ENCODE measurements at regions not wholly inside any gene's neighbourhood (a gene's known extent, or its start where the extent isn't known, plus 50 kb on each side); places are given as distances from the start of the nearest gene placed in this dataset.

DNA sequence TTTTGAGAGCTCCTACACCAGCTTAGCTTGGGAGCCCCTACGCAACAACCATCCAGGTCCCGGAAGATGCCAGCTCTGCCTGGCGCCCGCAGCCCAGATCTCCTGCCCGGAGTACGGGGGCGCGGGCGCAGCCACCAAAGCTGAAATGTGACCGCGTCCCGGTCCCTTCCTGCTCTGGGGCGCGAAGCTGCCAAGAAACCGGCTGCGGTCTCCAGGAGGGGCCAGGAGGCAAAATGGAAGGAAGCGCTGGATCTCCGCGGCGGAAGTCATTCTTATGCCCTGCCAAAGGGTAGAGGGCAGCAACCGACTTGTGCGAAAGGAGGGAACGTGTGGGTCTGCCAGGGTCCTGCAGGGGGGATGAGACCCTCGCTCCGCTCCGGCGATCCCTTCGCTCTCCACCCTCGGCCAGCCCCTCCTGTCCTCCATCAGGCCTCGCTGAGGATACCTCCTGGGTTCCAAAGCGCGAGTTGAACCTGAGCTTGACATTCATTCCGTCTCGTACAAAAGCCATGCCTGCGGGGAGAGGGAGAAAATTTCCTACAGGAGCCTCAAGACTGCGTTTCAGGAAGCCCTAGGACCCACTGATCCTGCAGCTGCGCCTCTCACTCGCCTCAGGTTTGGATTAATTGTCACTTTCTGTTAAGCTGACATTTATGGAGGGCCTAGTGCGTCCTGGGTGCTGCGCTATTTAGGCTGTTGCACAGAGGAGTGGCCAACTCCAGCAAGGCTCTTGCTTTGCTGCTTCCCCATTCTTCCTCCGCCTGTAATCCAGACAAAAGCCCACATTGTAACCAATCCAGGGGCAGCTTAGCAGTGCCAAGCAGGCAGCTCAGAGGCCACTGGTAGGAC lies 98.3 kb upstream of the VGLL3 start:
- H3K4me3 ChIP-seq (ENCODE audit: control insufficient read depth, low read depth, low read length): peak overlapping the region; percentile 65
- TF ChIP-seq, protein P1, sequence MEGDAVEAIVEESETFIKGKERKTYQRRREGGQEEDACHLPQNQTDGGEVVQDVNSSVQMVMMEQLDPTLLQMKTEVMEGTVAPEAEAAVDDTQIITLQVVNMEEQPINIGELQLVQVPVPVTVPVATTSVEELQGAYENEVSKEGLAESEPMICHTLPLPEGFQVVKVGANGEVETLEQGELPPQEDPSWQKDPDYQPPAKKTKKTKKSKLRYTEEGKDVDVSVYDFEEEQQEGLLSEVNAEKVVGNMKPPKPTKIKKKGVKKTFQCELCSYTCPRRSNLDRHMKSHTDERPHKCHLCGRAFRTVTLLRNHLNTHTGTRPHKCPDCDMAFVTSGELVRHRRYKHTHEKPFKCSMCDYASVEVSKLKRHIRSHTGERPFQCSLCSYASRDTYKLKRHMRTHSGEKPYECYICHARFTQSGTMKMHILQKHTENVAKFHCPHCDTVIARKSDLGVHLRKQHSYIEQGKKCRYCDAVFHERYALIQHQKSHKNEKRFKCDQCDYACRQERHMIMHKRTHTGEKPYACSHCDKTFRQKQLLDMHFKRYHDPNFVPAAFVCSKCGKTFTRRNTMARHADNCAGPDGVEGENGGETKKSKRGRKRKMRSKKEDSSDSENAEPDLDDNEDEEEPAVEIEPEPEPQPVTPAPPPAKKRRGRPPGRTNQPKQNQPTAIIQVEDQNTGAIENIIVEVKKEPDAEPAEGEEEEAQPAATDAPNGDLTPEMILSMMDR (IDR thresholded peaks at IDR 0.05; ENCODE audit: control insufficient read depth, insufficient read depth, low read depth, low read length, missing control alignments): no peak
- DNase-seq (ENCODE audit: low read depth): peak; percentile 76

DNA sequence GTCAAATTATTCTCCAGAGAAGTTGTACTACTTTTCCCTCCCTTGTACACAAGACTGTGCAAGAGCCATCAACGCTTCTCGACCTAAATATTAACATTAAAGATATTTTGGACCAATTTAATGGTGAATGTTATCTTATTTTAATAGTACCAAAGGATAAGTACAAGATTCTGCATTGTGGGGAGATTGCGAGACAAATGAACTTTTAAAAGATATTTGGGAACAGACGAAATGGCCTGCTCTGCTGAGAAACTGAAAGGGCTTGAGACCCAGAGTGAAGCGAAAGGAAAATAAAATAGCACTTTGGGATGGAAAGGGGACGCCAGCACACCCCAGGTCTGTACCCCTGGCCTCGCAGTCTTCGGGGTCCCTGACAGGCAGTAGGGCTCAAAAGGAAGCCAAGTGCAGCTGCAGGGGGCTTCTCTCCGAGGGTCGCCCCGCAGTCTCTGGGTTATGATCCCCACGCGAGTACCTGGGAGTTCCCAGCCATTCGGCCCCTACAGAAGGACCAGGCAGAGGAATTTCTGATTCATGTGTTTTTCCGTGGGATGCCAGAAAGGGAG lies 97.6 kb upstream of the VGLL3 start:
- TF ChIP-seq, protein P1 (IDR thresholded peaks at IDR 0.05; ENCODE audit: control insufficient read depth, insufficient read depth, low read depth, low read length, missing control alignments): no peak
- H3K4me3 ChIP-seq (ENCODE audit: control insufficient read depth, low read depth, low read length): peak overlapping the region; percentile 65
- DNase-seq (ENCODE audit: low read depth): no peak

DNA sequence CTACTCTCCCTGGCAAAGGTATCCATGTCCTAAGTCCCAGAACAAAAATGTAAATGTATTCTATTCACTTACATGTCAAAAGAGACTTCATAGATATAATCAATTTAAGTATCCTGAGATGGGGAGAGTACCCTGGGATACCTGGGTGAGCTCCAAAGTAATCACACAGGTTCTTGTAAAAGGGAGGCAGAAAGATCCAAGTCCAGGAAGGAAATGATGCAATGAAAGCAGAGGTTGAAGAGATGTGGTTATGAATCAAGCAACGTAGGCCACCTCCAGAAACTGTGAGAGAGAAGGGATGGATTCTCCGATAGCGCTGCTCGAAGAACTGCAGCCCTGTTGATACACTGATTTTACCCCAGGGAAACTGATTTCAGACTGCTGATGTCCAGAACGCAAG lies 93.9 kb upstream of the VGLL3 start:
- TF ChIP-seq, protein P1 (IDR thresholded peaks at IDR 0.05; ENCODE audit: control insufficient read depth, insufficient read depth, low read depth, low read length, missing control alignments): no peak
- H3K4me3 ChIP-seq (ENCODE audit: control insufficient read depth, low read depth, low read length): no peak overlapping the region
- no peak for DNase-seq (ENCODE audit: low read depth)

DNA sequence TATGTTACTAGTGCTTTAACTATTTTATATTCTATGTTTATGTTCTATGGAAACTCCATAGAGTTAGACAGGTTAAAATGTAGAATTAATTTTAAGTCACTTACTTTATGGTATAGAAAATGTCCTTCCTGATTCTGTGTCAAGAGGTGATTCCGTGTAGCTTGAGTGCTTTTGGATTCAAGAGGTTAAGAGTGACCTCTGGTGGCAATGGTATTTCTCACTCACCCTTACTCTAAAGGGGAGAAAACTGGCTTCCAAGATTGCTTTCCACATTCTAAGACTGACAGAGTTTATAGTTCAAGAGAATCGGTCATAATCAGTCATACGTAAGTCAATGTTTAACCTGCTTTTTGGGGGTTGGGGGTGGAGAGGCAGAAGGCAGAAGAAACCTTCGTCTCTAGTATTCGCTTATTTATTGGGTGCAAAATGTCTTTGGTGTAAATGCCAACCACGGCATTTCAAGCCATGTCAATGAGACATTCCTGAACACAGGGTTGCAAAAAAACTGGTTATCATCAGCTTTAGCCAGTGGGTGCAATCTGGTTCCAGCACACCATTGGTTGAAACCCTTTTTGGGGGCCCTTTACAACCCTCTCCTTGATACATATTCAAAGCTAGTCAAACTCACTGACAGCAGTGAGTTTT lies 92.0 kb upstream of the VGLL3 start:
- TF ChIP-seq, protein P1 (IDR thresholded peaks at IDR 0.05; ENCODE audit: control insufficient read depth, insufficient read depth, low read depth, low read length, missing control alignments): peak; percentile 68
- H3K4me3 ChIP-seq (ENCODE audit: control insufficient read depth, low read depth, low read length): no peak overlapping the region
- DNase-seq (ENCODE audit: low read depth): peak; percentile 38

DNA sequence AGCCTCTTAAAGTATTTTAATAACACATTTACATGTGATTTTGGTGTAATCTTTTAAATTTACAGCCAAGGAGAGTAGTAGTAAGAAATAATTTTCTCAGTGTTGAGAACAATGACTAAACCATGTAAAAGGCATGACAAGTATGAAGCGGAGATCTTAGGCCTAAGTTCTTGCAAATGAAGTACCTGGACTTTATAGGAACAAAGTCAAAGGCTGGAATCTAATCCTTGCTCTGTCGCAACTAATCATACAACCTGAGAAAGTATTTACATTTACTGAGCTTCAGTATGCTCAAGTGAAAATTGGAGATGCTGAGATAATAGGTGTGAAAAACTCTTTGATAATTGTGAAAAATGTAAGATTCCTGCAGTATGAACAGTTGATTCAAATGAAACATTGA lies 86.4 kb upstream of the VGLL3 start:
- TF ChIP-seq, protein P1 (IDR thresholded peaks at IDR 0.05; ENCODE audit: control insufficient read depth, insufficient read depth, low read depth, low read length, missing control alignments): no peak
- no peak overlapping the region for H3K4me3 ChIP-seq (ENCODE audit: control insufficient read depth, low read depth, low read length)
- DNase-seq (ENCODE audit: low read depth): no peak

DNA sequence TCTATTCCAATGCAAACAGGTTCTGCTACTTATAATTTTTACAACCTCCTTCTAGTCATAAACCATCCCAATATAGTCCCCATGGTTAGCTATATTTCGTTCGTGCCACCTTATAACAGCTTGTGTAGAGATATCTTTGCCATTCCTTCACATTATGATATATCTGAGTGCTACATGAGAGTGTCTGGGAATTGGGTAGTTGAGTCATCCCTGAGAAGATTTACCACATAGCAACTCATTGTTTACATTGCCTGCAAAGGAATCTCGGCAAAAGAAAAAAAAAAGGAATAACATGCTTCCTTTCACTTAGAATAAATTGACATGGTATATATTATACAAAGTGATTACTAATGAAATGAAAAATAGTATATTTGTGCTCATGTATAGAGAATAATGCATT lies 86.0 kb upstream of the VGLL3 start:
- no peak overlapping the region for H3K4me3 ChIP-seq (ENCODE audit: control insufficient read depth, low read depth, low read length)
- peak; percentile 33 for DNase-seq (ENCODE audit: low read depth)
- TF ChIP-seq, protein P1 (IDR thresholded peaks at IDR 0.05; ENCODE audit: control insufficient read depth, insufficient read depth, low read depth, low read length, missing control alignments): no peak
